Thoracic aorta (tissue), 2 donors: ENCODE measurements at regions not wholly inside any gene's neighbourhood (a gene's known extent, or its start where the extent isn't known, plus 50 kb on each side); places are given as distances from the start of the nearest gene placed in this dataset.

ENCODE experiments used
- ATAC-seq: fragments of 150-250 bp; one replicate; pipeline ENCODE4 v1.8.0; 2017; ENCODE audit warnings: low read depth; ENCODE audit not compliant: insufficient number of reproducible peaks, low FRiP score
- DNase-seq: peaks from one replicate; pipeline ENCODE4 v3.0.0-alpha.2; 2020; ENCODE audit warnings: low spot score
- H3K27ac ChIP-seq, 2 donors: fragments of 200-600 bp; sonication (generic); 1 replicate in 1 of 2; 2 replicates in 1 of 2; pipeline ENCODE4 v1.5.1; 2016; ENCODE audit warnings: mild to moderate bottlenecking in 2 of 2, moderate library complexity in 2 of 2
- H3K27me3 ChIP-seq: fragments of 200-600 bp; sonication (generic); replicated peaks from 2 replicates; pipeline ENCODE4 v1.6.0; 2016; ENCODE audit warnings: mild to moderate bottlenecking; ENCODE audit not compliant: insufficient read depth
- H3K36me3 ChIP-seq: fragments of 200-600 bp; sonication (generic); one replicate; pipeline ENCODE4 v1.5.1; 2016
- H3K4me1 ChIP-seq, 2 donors: fragments of 200-600 bp; sonication (generic); 1 replicate in 1 of 2; 2 replicates in 1 of 2; pipeline versions ENCODE4 v1.5.1 to v1.6.0; 2016; ENCODE audit warnings: low read depth in 2 of 2, mild to moderate bottlenecking in 1 of 2; ENCODE audit not compliant: control insufficient read depth in 1 of 2
- H3K4me3 ChIP-seq: fragments of 200-600 bp; sonication (generic); 2 replicates; pipeline ENCODE4 v1.5.1; 2016; ENCODE audit warnings: mild to moderate bottlenecking
- H3K9me3 ChIP-seq: fragments of 200-600 bp; sonication (generic); 2 replicates; pipeline ENCODE4 v1.5.1; 2016
- CTCF ChIP-seq: fragments of 200-600 bp; sonication (generic); IDR thresholded peaks from one replicate; pipeline ENCODE4 v1.5.1; 2019; ENCODE audit warnings: antibody characterized with exemption

- Histone ChIP-seq H3K9me3 (no peaks in the 10 kb centered on the region), H3K4me1 (no peaks in the 10 kb centered on the region), H3K36me3 (no peaks in the 10 kb centered on the region), H3K27me3 (no peaks in the 10 kb centered on the region), H3K4me3 (no peak overlapping the region), H3K27ac (no peak overlapping the region)
- ATAC-seq (no peak), DNase-seq (no peak)
- no peak for TF ChIP-seq CTCF
Observed at GRCh38 chr15:96678386-96678785, 347.9 kb downstream of the NR2F2 start.

DNA sequence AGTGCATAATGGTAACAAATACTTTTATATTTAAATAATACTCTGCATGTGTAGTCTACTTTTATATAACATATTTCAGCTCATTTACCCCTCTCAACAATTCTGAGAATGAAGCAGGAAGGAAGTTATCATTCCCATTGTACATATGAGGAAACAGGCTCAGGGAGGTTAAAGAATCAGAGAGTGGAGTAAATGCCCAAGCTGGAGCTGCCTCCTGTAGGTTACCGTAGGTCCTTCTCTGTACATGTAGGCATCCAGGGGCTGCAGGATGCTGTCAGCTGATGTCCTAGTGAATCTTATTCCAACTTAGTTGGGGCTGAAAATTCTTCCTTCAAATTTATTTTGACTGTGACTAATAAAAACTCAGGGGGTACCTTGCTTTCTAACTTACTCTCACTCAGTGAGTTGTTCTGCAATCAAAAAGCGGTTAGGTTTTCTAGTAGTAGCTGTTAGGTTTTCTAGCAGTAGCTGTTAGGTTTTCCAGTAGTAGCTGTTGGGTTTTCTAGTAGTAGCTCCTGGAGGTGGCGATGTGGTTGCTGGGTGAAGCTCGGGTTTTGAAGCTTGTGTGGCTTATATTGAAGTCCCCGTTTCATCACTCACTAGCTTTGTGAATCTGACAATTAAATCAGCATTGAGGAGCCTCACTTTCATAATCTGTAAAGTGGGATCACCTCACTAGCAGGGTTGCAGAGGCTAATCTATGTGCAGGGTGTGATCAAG, 357.0 kb downstream of the NR2F2 start:
- TF ChIP-seq CTCF, result no peak
- Histone ChIP-seq H3K4me1 (no peaks in the 10 kb centered on the region), H3K9me3 (no peaks in the 10 kb centered on the region), H3K27ac (no peak overlapping the region), H3K27me3 (no peaks in the 10 kb centered on the region), H3K36me3 (no peaks in the 10 kb centered on the region), H3K4me3 (no peak overlapping the region)
- ATAC-seq, result no peak
- DNase-seq, result no peak

DNA sequence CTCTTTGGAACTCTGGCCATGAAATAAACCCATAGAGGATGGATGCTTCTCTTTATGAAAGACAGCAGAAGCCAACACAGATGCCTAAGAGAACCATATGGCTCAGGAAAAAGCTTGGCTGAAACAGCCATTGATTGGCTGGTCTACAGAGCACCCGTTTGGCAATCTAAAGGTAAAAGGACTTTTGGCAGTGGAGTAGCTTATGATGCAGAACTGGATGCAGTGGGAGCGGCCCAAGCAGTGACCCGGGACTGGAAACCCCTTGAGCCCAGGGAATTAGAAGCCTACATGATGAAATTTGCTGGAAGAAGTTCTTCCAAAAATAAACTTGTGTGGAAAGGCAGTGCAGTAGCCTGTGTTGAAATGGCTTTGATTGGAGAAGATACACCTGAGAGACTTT, 360.2 kb downstream of the NR2F2 start:
- H3K4me3 ChIP-seq, result no peak overlapping the region
- H3K27ac ChIP-seq, result no peak overlapping the region
- H3K4me1 ChIP-seq, result no peaks in the 10 kb centered on the region
- H3K36me3 ChIP-seq, result no peaks in the 10 kb centered on the region
- no peak for DNase-seq
- ATAC-seq, result no peak
- no peak for TF ChIP-seq CTCF
- no peaks in the 10 kb centered on the region for H3K9me3 ChIP-seq
- H3K27me3 ChIP-seq, result no peaks in the 10 kb centered on the region

- ATAC-seq (no peak), DNase-seq (no peak)
- no peaks in the 10 kb centered on the region for H3K9me3 ChIP-seq
- no peak overlapping the region for H3K27ac ChIP-seq
- H3K36me3 ChIP-seq, result no peaks in the 10 kb centered on the region
- no peaks in the 10 kb centered on the region for H3K27me3 ChIP-seq
- H3K4me1 ChIP-seq, result no peaks in the 10 kb centered on the region
- no peak for TF ChIP-seq CTCF
- H3K4me3 ChIP-seq, result no peak overlapping the region
Observed at GRCh38 chr15:96692826-96693225, 362.3 kb downstream of the NR2F2 start.

DNA sequence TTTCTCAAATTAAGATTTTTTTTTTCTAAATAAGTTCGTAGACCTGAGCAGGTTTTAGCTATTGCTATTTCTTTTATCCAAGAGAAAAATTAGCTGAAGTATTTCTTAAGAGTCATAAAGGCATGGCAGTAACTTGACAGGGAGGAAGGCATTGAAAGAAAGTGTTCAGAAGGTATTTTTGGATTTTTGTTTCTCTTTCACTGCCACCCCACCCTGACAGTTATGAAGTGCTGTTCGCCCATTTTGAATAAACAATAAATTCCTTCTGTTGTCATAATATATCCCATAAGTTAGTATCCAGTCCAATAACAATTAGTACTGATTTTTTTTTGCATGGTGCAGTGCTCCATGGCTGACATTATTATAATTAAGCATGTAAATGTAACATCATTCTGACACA, 363.0 kb downstream of the NR2F2 start:
- no peak for TF ChIP-seq CTCF
- no peak overlapping the region for H3K27ac ChIP-seq

More for the DNA sequence above, 363.0 kb downstream of the NR2F2 start:
- Histone ChIP-seq H3K9me3 (no peaks in the 10 kb centered on the region), H3K4me1 (no peaks in the 10 kb centered on the region), H3K27me3 (no peaks in the 10 kb centered on the region), H3K36me3 (no peaks in the 10 kb centered on the region), H3K4me3 (no peak overlapping the region)
- no peak for ATAC-seq
- no peak for DNase-seq
